HEK293 (cell line): ENCODE measurements at regions not wholly inside any gene's neighbourhood (a gene's known extent, or its start where the extent isn't known, plus 50 kb on each side); places are given as distances from the start of the nearest gene placed in this dataset.
"Not testable (repeated sequence)": the region's sequence is repeated elsewhere in the genome, so short reads cannot be mapped to it uniquely, and the experiment has no call there.

Experiments used
- BCL11A ChIP-seq: fragments of 450-650 bp; formaldehyde crosslinking; IDR thresholded peaks from 2 replicates; pipeline ENCODE4 v1.5.1; 2016; ENCODE audit warnings: low read depth, missing biosample characterization, missing genetic modification characterization
- BCL11B ChIP-seq: fragments of 450-650 bp; formaldehyde crosslinking; IDR thresholded peaks from 2 replicates; pipeline ENCODE4 v1.5.1; 2016; ENCODE audit warnings: low read depth, missing biosample characterization, missing genetic modification characterization
- CTCF ChIP-seq: fragments of 450-650 bp; formaldehyde crosslinking; IDR thresholded peaks from 2 replicates; pipeline ENCODE4 v1.5.1; 2016; ENCODE audit warnings: missing biosample characterization, missing genetic modification characterization
- HOXA7 ChIP-seq: sonication (generic); formaldehyde crosslinking; IDR thresholded peaks from 2 replicates; pipeline ENCODE4 v1.8.1; 2022; ENCODE audit warnings: missing genetic modification reagents, borderline replicate concordance
- TCF7L2 ChIP-seq: IDR thresholded peaks from 2 replicates; pipeline ENCODE4 v1.6.1; 2011; ENCODE audit warnings: low read depth, mild to moderate bottlenecking, inconsistent platforms, low read length, moderate library complexity, borderline replicate concordance
- YY1 ChIP-seq: fragments of 450-650 bp; formaldehyde crosslinking; IDR thresholded peaks from 2 replicates; pipeline ENCODE4 v1.5.1; 2018; ENCODE audit warnings: missing biosample characterization, missing genetic modification characterization
- ZBTB11 ChIP-seq: fragments of 450-650 bp; formaldehyde crosslinking; conservative IDR thresholded peaks from 2 replicates; pipeline ENCODE4 v1.5.1; 2016; ENCODE audit warnings: low read depth, missing biosample characterization, missing genetic modification characterization
- ZNF174 ChIP-seq: fragments of 450-650 bp; formaldehyde crosslinking; IDR thresholded peaks from 2 replicates; pipeline ENCODE4 v1.5.0; 2017; ENCODE audit warnings: missing biosample characterization, mild to moderate bottlenecking, missing genetic modification characterization
- ZNF366 ChIP-seq: fragments of 450-650 bp; formaldehyde crosslinking; conservative IDR thresholded peaks from 2 replicates; pipeline ENCODE4 v1.5.1; 2016; ENCODE audit warnings: missing biosample characterization, missing genetic modification characterization
- ZNF791 ChIP-seq: fragments of 450-650 bp; formaldehyde crosslinking; IDR thresholded peaks from 2 replicates; pipeline ENCODE4 v1.5.1; 2016; ENCODE audit warnings: missing biosample characterization, missing genetic modification characterization
- TF ChIP-seq, protein P1 (sequence below): fragments of 450-650 bp; formaldehyde crosslinking; IDR thresholded peaks from 2 replicates; pipeline ENCODE4 v1.5.1; 2016; ENCODE audit warnings: missing biosample characterization, missing genetic modification characterization

DNA sequence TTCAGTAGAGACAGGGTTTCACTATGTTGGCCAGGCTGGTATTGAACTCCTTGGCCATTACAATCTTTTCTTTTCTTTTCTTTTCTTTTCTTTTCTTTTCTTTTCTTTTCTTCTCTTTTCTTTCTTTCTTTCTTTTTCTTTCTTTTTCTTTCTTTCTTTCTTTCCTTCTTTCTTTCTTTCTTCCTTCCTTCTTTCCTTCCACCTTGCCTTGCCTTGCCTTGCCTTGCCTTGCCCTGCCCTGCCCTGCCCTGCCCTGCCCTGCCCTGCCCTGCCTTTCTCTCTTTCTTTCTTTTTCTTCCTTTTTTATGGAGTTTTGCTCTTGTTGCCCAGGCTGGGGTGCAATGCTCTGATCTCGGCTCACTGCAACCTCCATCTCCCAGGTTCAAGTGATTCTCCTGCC is 112.5 kb upstream of the HAO2 start:
- TF ChIP-seq YY1; CTCF; HOXA7 (CRISPR knock-in tag); BCL11B (tag by site-specific recombination); TCF7L2; ZNF174 (tag by site-specific recombination); BCL11A (tag by site-specific recombination); ZNF791 (tag by site-specific recombination); ZBTB11 (tag by site-specific recombination): not testable (repeated sequence)
- TF ChIP-seq, protein P1, sequence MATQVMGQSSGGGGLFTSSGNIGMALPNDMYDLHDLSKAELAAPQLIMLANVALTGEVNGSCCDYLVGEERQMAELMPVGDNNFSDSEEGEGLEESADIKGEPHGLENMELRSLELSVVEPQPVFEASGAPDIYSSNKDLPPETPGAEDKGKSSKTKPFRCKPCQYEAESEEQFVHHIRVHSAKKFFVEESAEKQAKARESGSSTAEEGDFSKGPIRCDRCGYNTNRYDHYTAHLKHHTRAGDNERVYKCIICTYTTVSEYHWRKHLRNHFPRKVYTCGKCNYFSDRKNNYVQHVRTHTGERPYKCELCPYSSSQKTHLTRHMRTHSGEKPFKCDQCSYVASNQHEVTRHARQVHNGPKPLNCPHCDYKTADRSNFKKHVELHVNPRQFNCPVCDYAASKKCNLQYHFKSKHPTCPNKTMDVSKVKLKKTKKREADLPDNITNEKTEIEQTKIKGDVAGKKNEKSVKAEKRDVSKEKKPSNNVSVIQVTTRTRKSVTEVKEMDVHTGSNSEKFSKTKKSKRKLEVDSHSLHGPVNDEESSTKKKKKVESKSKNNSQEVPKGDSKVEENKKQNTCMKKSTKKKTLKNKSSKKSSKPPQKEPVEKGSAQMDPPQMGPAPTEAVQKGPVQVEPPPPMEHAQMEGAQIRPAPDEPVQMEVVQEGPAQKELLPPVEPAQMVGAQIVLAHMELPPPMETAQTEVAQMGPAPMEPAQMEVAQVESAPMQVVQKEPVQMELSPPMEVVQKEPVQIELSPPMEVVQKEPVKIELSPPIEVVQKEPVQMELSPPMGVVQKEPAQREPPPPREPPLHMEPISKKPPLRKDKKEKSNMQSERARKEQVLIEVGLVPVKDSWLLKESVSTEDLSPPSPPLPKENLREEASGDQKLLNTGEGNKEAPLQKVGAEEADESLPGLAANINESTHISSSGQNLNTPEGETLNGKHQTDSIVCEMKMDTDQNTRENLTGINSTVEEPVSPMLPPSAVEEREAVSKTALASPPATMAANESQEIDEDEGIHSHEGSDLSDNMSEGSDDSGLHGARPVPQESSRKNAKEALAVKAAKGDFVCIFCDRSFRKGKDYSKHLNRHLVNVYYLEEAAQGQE (tag by site-specific recombination), result not testable (repeated sequence)
- peak; percentile 69 for TF ChIP-seq ZNF366 (tag by site-specific recombination)
